OCI-LY3 (cell line): ENCODE measurements at regions not wholly inside any gene's neighbourhood (a gene's known extent, or its start where the extent isn't known, plus 50 kb on each side); places are given as distances from the start of the nearest gene placed in this dataset.

ENCODE experiments used
- H2AFZ ChIP-seq: fragments of 200-600, 300-600 bp; shearing (Covaris generic); 2 replicates; pipeline ENCODE4 v1.6.0; 2014; ENCODE audit warnings: antibody characterized with exemption, low read depth, low read length
- H3K27ac ChIP-seq: fragments of 200-600, 300-600 bp; sonication (generic); 2 replicates; pipeline ENCODE4 v1.5.1; 2014; ENCODE audit warnings: mild to moderate bottlenecking, low read length, moderate library complexity, mixed read lengths
- H3K27me3 ChIP-seq: fragments of 200-600, 300-600 bp; sonication (generic); 2 replicates; pipeline ENCODE4 v1.6.1; 2014; ENCODE audit warnings: low read depth, low read length, mixed read lengths
- H3K36me3 ChIP-seq: fragments of 200-600, 300-600 bp; sonication (generic); replicated peaks from 2 replicates; pipeline ENCODE3; 2014; ENCODE audit warnings: low read depth, low read length, mixed read lengths
- H3K4me1 ChIP-seq: fragments of 300-600, 200-600 bp; sonication (generic); 2 replicates; pipeline ENCODE4 v1.6.1; 2014; ENCODE audit warnings: low read length, mixed read lengths
- H3K4me2 ChIP-seq: fragments of 200-600, 300-600 bp; sonication (generic); 2 replicates; pipeline ENCODE4 v1.6.1; 2014; ENCODE audit warnings: low read length, mixed read lengths
- H3K4me3 ChIP-seq: fragments of 300-600, 200-600 bp; sonication (generic); 2 replicates; pipeline ENCODE4 v1.5.1; 2014; ENCODE audit warnings: antibody characterized with exemption, mild to moderate bottlenecking, low read length, moderate library complexity
- H3K79me2 ChIP-seq: fragments of 300-600, 200-600 bp; shearing (Covaris generic); 2 replicates; pipeline ENCODE4 v1.6.1; 2014; ENCODE audit warnings: mild to moderate bottlenecking, low read length, mixed read lengths
- H3K9ac ChIP-seq: fragments of 300-600, 200-600 bp; shearing (Covaris generic); 2 replicates; pipeline ENCODE4 v1.6.0; 2014; ENCODE audit warnings: mild to moderate bottlenecking, low read length, moderate library complexity
- H3K9me3 ChIP-seq: fragments of 200-600, 300-600 bp; shearing (Covaris generic); 2 replicates; pipeline ENCODE4 v1.6.1; 2014; ENCODE audit warnings: low read length, mixed read lengths; ENCODE audit not compliant: insufficient read depth
- H4K20me1 ChIP-seq: fragments of 200-600, 300-600 bp; sonication (generic); 2 replicates; pipeline ENCODE4 v1.6.1; 2016; ENCODE audit warnings: low read length, mixed read lengths; ENCODE audit not compliant: insufficient read depth
- CTCF ChIP-seq: fragments of 200-600, 300-600 bp; sonication (generic); IDR thresholded peaks from 2 replicates; pipeline ENCODE4 v1.5.1; 2014; ENCODE audit warnings: antibody characterized with exemption, low read length, low read depth
- EZH2phosphoT487 ChIP-seq: fragments of 200-600 bp; shearing (Covaris generic); IDR thresholded peaks from 2 replicates; pipeline ENCODE4 v1.6.1; 2018; ENCODE audit warnings: antibody characterized with exemption, mixed run types, low read depth

GRCh38 chr10:45220931-45221330, 94.5 kb downstream of the OR13A1 start:
- H3K9me3 ChIP-seq, result no peaks in the 10 kb centered on the region
- no peaks in the 10 kb centered on the region for H3K36me3 ChIP-seq
- TF ChIP-seq EZH2phosphoT487, result no peak
- no peak for TF ChIP-seq CTCF
- H3K4me3 ChIP-seq, result no peak overlapping the region
- H3K4me2 ChIP-seq, result no peak overlapping the region
- H3K27ac ChIP-seq, result no peak overlapping the region
- no peaks in the 10 kb centered on the region for H3K27me3 ChIP-seq
- H3K9ac ChIP-seq, result no peak overlapping the region
- no peak overlapping the region for H2AFZ ChIP-seq
- no peaks in the 10 kb centered on the region for H3K79me2 ChIP-seq
- H4K20me1 ChIP-seq, result no peaks in the 10 kb centered on the region
- H3K4me1 ChIP-seq, result no peaks in the 10 kb centered on the region

GRCh38 chr10:45224219-45224841, 91.1 kb downstream of the OR13A1 start:
- no peaks in the 10 kb centered on the region for H3K27me3 ChIP-seq
- H3K9ac ChIP-seq, result no peak overlapping the region
- H2AFZ ChIP-seq, result no peak overlapping the region

GRCh38 chr10:45227042-45227441, 88.4 kb downstream of the OR13A1 start:
- Histone ChIP-seq H3K36me3 (no peaks in the 10 kb centered on the region), H3K79me2 (no peaks in the 10 kb centered on the region), H3K4me1 (no peaks in the 10 kb centered on the region), H3K27me3 (no peaks in the 10 kb centered on the region), H3K4me3 (no peak overlapping the region), H3K9me3 (no peaks in the 10 kb centered on the region), H3K9ac (no peak overlapping the region), H2AFZ (no peak overlapping the region), H3K4me2 (no peak overlapping the region), H3K27ac (no peak overlapping the region), H4K20me1 (no peaks in the 10 kb centered on the region)
- no peak for TF ChIP-seq EZH2phosphoT487
- TF ChIP-seq CTCF, result no peak

More at GRCh38 chr10:45224219-45224841, 91.1 kb downstream of the OR13A1 start:
- no peaks in the 10 kb centered on the region for H3K4me1 ChIP-seq
- TF ChIP-seq EZH2phosphoT487, result no peak
- no peak for TF ChIP-seq CTCF
- no peaks in the 10 kb centered on the region for H3K36me3 ChIP-seq
- no peak overlapping the region for H3K27ac ChIP-seq
- H3K9me3 ChIP-seq, result no peaks in the 10 kb centered on the region
- H3K4me3 ChIP-seq, result no peak overlapping the region
- H3K79me2 ChIP-seq, result no peaks in the 10 kb centered on the region
- no peak overlapping the region for H3K4me2 ChIP-seq
- H4K20me1 ChIP-seq, result no peaks in the 10 kb centered on the region

- no peaks in the 10 kb centered on the region for H3K79me2 ChIP-seq
- H3K9me3 ChIP-seq, result no peaks in the 10 kb centered on the region
- no peaks in the 10 kb centered on the region for H3K36me3 ChIP-seq
- H4K20me1 ChIP-seq, result no peaks in the 10 kb centered on the region
- H3K4me2 ChIP-seq, result no peak overlapping the region
- no peak overlapping the region for H3K27ac ChIP-seq
- no peaks in the 10 kb centered on the region for H3K27me3 ChIP-seq
- TF ChIP-seq EZH2phosphoT487 (no peak), CTCF (no peak)
- no peaks in the 10 kb centered on the region for H3K4me1 ChIP-seq
- no peak overlapping the region for H3K9ac ChIP-seq
- H3K4me3 ChIP-seq, result no peak overlapping the region
- no peak overlapping the region for H2AFZ ChIP-seq
Observed at GRCh38 chr10:45227456-45227855, 88.0 kb downstream of the OR13A1 start.
